ENCODE measurements at regions not wholly inside any gene's neighbourhood (a gene's known extent, or its start where the extent isn't known, plus 50 kb on each side); places are given as distances from the start of the nearest gene placed in this dataset.

DNA sequence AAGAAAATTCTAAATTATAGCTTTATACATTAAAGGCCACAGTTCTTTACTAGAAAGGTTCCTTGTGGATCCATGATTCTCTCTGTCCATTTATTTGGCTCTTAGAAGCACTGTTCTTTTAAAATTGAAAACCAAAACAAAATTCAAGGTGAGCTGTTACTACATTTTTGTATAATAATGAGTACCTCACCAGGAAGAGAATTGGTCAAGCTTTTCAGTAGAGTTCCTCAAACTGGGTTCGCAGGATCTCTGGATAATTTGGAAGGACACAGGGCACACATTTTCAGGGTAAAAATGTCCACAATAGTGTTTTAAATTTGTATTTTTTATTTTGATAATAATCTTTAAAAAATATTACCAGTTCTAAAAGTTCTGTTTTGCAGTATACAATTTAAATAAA, 93.0 kb downstream of the PPP1R3A start:
- H3K27ac ChIP-seq (ENCODE audit: low read depth, low read length, severe bottlenecking) = no peak overlapping the region
- no peaks in the 10 kb centered on the region for H3K36me3 ChIP-seq (ENCODE audit: control insufficient read depth, insufficient read depth, low read length)
- peaks cover 5% of the 10 kb centered on the region for H3K4me1 ChIP-seq (ENCODE audit: control insufficient read depth, insufficient read depth, low read length, poor library complexity, severe bottlenecking)
- H3K4me3 ChIP-seq (ENCODE audit: extremely low read depth, insufficient read depth, low read length, poor library complexity, severe bottlenecking) = no peak overlapping the region
- H3K9me3 ChIP-seq (ENCODE audit: control insufficient read depth, low read length) = no peaks in the 10 kb centered on the region
- WGBS, 2 experiments (ENCODE audit: insufficient coverage in 2 of 2) = 80 to 100% methylated on average over 1 of the region's 1 CpG

DNA sequence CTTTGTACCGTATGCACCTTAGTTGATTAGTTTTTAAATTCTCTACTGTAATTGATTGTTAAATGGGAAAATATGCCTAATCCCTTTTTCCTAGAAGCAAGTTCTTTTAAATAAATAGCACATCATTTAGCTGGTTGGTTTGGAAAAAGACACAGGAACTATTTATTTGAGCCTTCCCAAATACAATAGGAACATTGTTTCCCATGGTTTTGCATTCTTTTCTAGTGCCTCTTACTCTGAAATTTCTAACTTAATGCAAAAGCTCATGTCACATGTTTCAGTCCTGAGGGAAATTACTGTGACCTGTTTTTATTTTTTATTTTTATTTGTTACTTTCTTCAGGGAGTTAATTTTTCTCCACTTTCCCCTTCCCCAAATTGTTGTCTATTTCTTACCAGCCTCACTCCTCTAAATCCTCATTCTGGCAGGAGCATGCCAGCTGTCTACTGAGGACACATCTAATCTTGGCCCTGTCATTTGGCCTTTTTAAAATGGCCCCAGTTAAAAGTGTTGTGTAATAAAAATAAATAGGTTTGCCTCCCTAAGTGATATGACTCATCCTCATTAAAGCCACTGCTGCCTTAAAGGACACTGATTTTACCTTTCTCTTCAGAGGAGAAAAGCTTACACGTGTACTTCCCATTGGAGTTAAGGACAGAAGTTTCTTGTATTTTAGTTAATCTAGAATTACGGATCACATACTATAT, 94.5 kb downstream of the PPP1R3A start:
- Histone ChIP-seq H3K4me3 (ENCODE audit: extremely low read depth, insufficient read depth, low read length, poor library complexity, severe bottlenecking) (no peak overlapping the region), H3K36me3 (ENCODE audit: control insufficient read depth, insufficient read depth, low read length) (no peaks in the 10 kb centered on the region), H3K9me3 (ENCODE audit: control insufficient read depth, low read length) (no peaks in the 10 kb centered on the region), H3K4me1 (ENCODE audit: control insufficient read depth, insufficient read depth, low read length, poor library complexity, severe bottlenecking) (peaks cover 5% of the 10 kb centered on the region), H3K27ac (ENCODE audit: low read depth, low read length, severe bottlenecking) (peak overlapping the region; percentile 50)
- no CpG with 5 or more reads among the region's 3 CpGs for WGBS, 2 experiments (ENCODE audit: insufficient coverage in 2 of 2)

DNA sequence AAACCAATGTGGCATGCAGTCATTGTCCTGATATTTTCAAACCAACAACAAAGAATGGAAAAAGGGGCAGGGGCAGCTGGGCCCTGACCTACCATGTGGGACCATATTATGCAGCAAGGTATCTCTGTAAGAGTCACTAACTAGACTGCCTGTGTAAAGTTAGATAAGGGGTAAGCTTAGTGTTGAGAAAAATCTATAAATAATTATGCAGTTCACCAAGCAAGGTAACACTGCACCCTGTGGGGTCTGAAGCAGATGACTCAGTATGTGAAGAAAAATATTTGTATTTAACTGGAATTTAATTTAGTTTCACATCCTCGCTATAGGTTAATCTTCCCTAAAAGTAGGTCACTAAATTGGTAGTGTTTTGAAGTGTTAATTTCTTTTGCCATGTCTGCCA, 99.3 kb downstream of the PPP1R3A start:
- Histone ChIP-seq H3K27ac (ENCODE audit: low read depth, low read length, severe bottlenecking) (no peak overlapping the region), H3K4me3 (ENCODE audit: extremely low read depth, insufficient read depth, low read length, poor library complexity, severe bottlenecking) (no peak overlapping the region), H3K36me3 (ENCODE audit: control insufficient read depth, insufficient read depth, low read length) (no peaks in the 10 kb centered on the region), H3K9me3 (ENCODE audit: control insufficient read depth, low read length) (no peaks in the 10 kb centered on the region), H3K4me1 (ENCODE audit: control insufficient read depth, insufficient read depth, low read length, poor library complexity, severe bottlenecking) (peaks cover 3% of the 10 kb centered on the region)
- no CpG with 5 or more reads among the region's 1 CpG for WGBS, 2 experiments (ENCODE audit: insufficient coverage in 2 of 2)

DNA sequence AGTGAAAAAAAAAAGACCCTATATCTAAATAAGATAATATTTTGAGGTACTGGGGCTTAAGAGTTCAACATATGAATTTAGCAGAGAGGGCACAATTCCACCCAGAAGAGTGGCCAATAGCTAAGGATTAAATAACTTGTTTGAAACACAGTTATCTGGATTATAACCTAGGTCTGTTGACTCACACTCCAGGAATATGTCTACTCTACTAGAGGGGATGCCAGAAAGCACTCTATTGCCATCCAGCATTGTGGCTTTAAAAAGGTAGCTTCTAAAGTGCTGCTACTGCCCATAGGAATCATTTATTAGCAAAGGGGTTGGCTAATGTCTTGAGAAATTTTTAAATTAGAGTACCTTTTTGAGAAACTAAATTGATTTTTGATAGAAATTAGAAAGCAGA, 102.2 kb downstream of the PPP1R3A start:
- Histone ChIP-seq H3K4me1 (ENCODE audit: control insufficient read depth, insufficient read depth, low read length, poor library complexity, severe bottlenecking) (no peaks in the 10 kb centered on the region), H3K27ac (ENCODE audit: low read depth, low read length, severe bottlenecking) (no peak overlapping the region), H3K4me3 (ENCODE audit: extremely low read depth, insufficient read depth, low read length, poor library complexity, severe bottlenecking) (no peak overlapping the region), H3K36me3 (ENCODE audit: control insufficient read depth, insufficient read depth, low read length) (no peaks in the 10 kb centered on the region), H3K9me3 (ENCODE audit: control insufficient read depth, low read length) (no peaks in the 10 kb centered on the region)

DNA sequence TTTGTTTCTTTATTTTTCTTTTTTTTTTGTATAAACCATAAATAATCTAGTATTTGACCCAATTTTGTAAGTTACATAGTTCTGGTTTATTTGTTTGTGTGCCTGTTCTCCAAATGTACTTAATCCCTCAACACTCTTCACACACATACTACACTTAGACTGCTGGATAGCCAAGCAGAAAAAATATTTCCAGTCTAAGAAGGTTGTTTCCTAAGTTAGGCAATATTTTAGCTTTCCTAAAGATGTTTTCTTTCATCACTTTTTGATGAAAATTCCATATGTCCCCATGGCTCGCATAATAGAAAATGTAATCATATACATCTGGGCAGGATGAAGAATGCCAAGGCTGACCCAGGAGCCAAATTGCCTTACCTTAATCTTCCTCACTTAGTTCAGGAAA, 105.3 kb downstream of the PPP1R3A start:
- H3K9me3 ChIP-seq (ENCODE audit: control insufficient read depth, low read length) = no peaks in the 10 kb centered on the region
- H3K4me3 ChIP-seq (ENCODE audit: extremely low read depth, insufficient read depth, low read length, poor library complexity, severe bottlenecking) = no peak overlapping the region
- H3K27ac ChIP-seq (ENCODE audit: low read depth, low read length, severe bottlenecking) = no peak overlapping the region
- no CpG with 5 or more reads among the region's 1 CpG for WGBS, 2 experiments (ENCODE audit: insufficient coverage in 2 of 2)
- no peaks in the 10 kb centered on the region for H3K36me3 ChIP-seq (ENCODE audit: control insufficient read depth, insufficient read depth, low read length)
- no peaks in the 10 kb centered on the region for H3K4me1 ChIP-seq (ENCODE audit: control insufficient read depth, insufficient read depth, low read length, poor library complexity, severe bottlenecking)

DNA sequence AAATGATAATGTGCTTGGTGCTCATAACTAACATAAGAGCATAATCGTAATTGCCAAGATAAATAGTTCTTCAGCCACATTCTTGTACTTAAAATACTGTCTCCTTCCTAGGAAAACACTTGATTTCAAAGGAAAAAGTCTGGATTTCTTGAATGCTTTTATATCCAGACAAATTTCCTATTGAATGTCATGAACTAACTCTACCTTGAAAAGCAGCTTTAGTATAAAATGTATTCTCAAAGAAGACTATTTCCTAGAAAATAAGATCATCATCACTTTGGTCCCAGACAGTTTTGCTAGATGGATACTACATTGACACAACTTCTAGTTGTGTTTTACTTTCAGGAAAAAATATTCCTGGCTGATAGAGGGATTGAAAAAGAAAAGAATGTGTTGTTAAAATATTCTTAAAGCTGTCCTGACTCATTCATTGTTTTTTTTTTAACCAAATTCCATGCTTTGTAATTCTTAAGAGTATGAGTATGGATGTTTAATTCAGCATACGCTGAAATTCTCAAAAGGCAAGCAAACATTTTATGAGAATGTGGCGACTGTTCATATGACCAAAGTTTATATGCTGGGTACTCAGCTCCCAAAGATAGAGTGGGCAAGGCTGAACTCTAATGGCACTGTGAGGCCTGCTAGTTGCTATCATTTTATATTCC, 106.1 kb downstream of the PPP1R3A start:
- H3K27ac ChIP-seq (ENCODE audit: low read depth, low read length, severe bottlenecking) = no peak overlapping the region
- WGBS, 2 experiments (ENCODE audit: insufficient coverage in 2 of 2) = 94% methylated on average over 2 of the region's 3 CpGs; no CpG with 5 or more reads in 1 of the 2 experiments
- H3K4me1 ChIP-seq (ENCODE audit: control insufficient read depth, insufficient read depth, low read length, poor library complexity, severe bottlenecking) = no peaks in the 10 kb centered on the region
- no peak overlapping the region for H3K4me3 ChIP-seq (ENCODE audit: extremely low read depth, insufficient read depth, low read length, poor library complexity, severe bottlenecking)
- H3K9me3 ChIP-seq (ENCODE audit: control insufficient read depth, low read length) = no peaks in the 10 kb centered on the region
- no peaks in the 10 kb centered on the region for H3K36me3 ChIP-seq (ENCODE audit: control insufficient read depth, insufficient read depth, low read length)

DNA sequence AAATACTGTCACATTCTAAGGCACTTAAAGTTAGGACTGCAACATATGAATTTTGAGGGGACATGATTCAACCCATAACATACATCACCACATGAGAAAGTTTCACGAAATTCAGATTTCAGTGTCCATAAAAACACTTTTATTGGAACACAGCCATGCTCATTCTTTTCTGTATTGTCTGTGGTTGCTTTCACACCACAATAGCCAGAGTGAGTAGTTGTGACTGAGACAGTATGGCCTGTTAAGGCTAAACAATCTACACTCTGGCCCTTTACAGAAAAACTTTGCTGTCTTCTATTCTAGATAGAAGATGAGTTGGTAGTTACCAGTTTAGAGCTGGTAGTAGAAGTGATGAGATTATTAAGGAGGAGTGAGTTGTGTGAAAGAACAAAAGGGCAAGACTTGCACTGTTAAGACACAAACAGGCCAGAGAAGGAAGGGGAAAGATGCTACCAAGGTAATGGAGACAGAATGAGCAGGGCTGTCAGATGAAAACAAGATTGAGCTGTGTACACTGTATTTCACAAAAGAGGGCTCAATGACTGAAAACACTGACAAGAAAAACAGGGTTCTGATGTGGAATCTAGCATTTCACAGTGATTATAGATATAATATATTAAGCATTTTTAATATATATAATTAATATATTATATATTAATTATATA, 108.6 kb downstream of the PPP1R3A start:
- H3K4me3 ChIP-seq (ENCODE audit: extremely low read depth, insufficient read depth, low read length, poor library complexity, severe bottlenecking) = no peak overlapping the region
- no peaks in the 10 kb centered on the region for H3K9me3 ChIP-seq (ENCODE audit: control insufficient read depth, low read length)
- 100% methylated on average over 1 of the region's 1 CpG; no CpG with 5 or more reads in 1 of the 2 experiments for WGBS, 2 experiments (ENCODE audit: insufficient coverage in 2 of 2)
- H3K27ac ChIP-seq (ENCODE audit: low read depth, low read length, severe bottlenecking) = no peak overlapping the region
- H3K36me3 ChIP-seq (ENCODE audit: control insufficient read depth, insufficient read depth, low read length) = no peaks in the 10 kb centered on the region
- H3K4me1 ChIP-seq (ENCODE audit: control insufficient read depth, insufficient read depth, low read length, poor library complexity, severe bottlenecking) = no peaks in the 10 kb centered on the region

DNA sequence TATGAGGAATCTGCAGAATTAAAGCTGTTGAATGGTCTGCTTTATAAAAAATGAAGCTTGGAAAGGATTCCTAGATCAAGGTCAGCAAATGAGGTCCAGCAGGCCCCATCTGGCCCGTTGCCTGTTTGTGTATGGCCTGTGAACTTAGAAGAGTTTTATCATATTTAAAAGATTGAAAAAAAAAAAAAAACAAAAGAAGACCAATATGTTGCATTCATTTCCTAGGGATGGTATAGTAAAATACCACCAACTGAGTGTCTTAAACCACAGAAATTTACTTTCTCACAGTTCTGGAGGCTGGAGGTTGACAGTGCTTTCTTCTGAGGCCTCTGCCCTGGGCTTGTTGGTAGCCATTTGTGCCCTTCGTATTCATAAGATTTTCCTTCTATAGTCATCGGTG, 109.2 kb downstream of the PPP1R3A start:
- Histone ChIP-seq H3K4me3 (ENCODE audit: extremely low read depth, insufficient read depth, low read length, poor library complexity, severe bottlenecking) (no peak overlapping the region), H3K4me1 (ENCODE audit: control insufficient read depth, insufficient read depth, low read length, poor library complexity, severe bottlenecking) (no peaks in the 10 kb centered on the region), H3K36me3 (ENCODE audit: control insufficient read depth, insufficient read depth, low read length) (no peaks in the 10 kb centered on the region), H3K27ac (ENCODE audit: low read depth, low read length, severe bottlenecking) (no peak overlapping the region), H3K9me3 (ENCODE audit: control insufficient read depth, low read length) (no peaks in the 10 kb centered on the region)
- WGBS, 2 experiments (ENCODE audit: insufficient coverage in 2 of 2) = 83% methylated on average over 1 of the region's 3 CpGs; no CpG with 5 or more reads in 1 of the 2 experiments

DNA sequence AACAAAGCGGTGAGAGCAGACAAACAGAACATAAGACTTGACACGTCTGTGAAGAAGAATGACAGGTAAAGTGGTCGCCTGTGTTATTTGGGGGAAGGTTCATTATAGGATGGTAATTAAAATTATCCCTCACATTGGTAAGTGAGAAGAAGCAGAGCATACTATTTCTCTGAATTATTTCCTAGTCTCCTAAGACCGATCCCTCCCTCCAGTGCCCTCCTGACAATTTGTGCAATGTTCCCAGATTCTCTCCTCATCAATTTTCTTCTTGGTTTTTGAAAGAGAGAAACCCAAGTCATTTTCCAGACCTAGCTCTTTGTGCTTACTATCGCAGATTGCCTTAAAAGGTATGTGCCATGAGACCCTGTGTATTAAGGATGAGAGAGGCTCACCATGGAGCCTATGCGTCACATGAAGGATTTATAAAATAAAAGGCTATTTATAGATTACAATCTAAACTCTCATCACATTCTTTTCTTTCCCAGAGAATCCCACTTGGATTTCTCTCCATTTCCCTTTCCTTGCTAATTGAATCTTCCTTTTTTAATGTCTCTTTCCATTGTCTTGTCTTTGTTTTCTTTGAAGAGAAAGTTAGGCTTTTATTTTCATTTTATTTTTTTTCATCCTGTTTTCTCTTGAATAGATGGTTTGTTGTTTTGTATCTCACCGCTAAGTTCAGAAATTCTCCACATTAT, 112.0 kb downstream of the PPP1R3A start:
- no peaks in the 10 kb centered on the region for H3K36me3 ChIP-seq (ENCODE audit: control insufficient read depth, insufficient read depth, low read length)
- H3K4me3 ChIP-seq (ENCODE audit: extremely low read depth, insufficient read depth, low read length, poor library complexity, severe bottlenecking) = no peak overlapping the region
- no peak overlapping the region for H3K27ac ChIP-seq (ENCODE audit: low read depth, low read length, severe bottlenecking)
- H3K9me3 ChIP-seq (ENCODE audit: control insufficient read depth, low read length) = peaks cover 4% of the 10 kb centered on the region
- H3K4me1 ChIP-seq (ENCODE audit: control insufficient read depth, insufficient read depth, low read length, poor library complexity, severe bottlenecking) = no peaks in the 10 kb centered on the region
- 86 to 100% methylated on average over 1 of the region's 7 CpGs for WGBS, 2 experiments (ENCODE audit: insufficient coverage in 2 of 2)

DNA sequence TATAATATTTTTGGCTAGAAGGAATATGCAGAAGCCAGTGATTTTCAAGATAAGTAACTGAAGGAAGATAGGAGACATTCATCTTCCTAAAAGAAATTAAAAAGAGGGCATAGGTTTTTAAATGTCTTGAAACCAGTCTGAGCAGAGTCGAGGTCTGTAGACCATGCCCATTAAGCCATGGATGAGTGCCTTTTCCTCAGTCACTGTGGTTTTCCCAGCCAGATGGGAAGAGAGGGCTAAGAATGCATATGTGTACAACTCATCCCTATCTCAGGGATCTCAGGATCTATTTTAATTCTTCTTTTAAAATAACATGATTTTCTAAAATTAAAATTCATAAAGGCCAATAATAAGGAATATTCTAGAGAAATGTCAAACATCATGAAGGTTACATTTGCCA, 112.8 kb downstream of the PPP1R3A start:
- WGBS, 2 experiments (ENCODE audit: insufficient coverage in 2 of 2) = 78% methylated on average over 1 of the region's 1 CpG; no CpG with 5 or more reads in 1 of the 2 experiments
- no peak overlapping the region for H3K27ac ChIP-seq (ENCODE audit: low read depth, low read length, severe bottlenecking)
- H3K36me3 ChIP-seq (ENCODE audit: control insufficient read depth, insufficient read depth, low read length) = no peaks in the 10 kb centered on the region
- no peaks in the 10 kb centered on the region for H3K4me1 ChIP-seq (ENCODE audit: control insufficient read depth, insufficient read depth, low read length, poor library complexity, severe bottlenecking)
- no peak overlapping the region for H3K4me3 ChIP-seq (ENCODE audit: extremely low read depth, insufficient read depth, low read length, poor library complexity, severe bottlenecking)
- H3K9me3 ChIP-seq (ENCODE audit: control insufficient read depth, low read length) = peaks cover 4% of the 10 kb centered on the region
